Transverse colon (tissue), 4 donors: ENCODE measurements at regions not wholly inside any gene's neighbourhood (a gene's known extent, or its start where the extent isn't known, plus 50 kb on each side); places are given as distances from the start of the nearest gene placed in this dataset.

Source experiments
- DNase-seq: peaks from one replicate; pipeline ENCODE4 v3.0.0-alpha.2; 2019
- H3K27ac ChIP-seq, 4 donors: fragments of 200-600 bp; sonication (generic); 2 replicates each; pipeline ENCODE4 v1.5.1; 2016 to 2018; ENCODE audit warnings: inconsistent platforms in 4 of 4
- H3K27me3 ChIP-seq: fragments of 200-600 bp; sonication (generic); 2 replicates; pipeline ENCODE4 v1.5.1; 2017; ENCODE audit warnings: inconsistent platforms
- H3K36me3 ChIP-seq, 4 donors: fragments of 200-600 bp; sonication (generic); 2 replicates each; pipeline ENCODE4 v1.5.1; 2017 to 2019; ENCODE audit warnings: inconsistent platforms in 4 of 4
- H3K4me1 ChIP-seq, 4 donors: fragments of 200-600 bp; sonication (generic); 2 replicates each; pipeline ENCODE4 v1.5.1; 2017 to 2020; ENCODE audit warnings: inconsistent platforms in 4 of 4
- H3K4me3 ChIP-seq, 4 donors: fragments of 200-600 bp; sonication (generic); 1 replicate in 1 of 4; 2 replicates in 3 of 4; pipeline versions ENCODE4 v1.5.1 to v1.6.1; 2017 to 2019; ENCODE audit warnings: inconsistent platforms in 4 of 4
- H3K9me3 ChIP-seq, 2 donors: fragments of 200-600 bp; sonication (generic); 2 replicates each; pipeline ENCODE4 v1.5.1; 2017 to 2019; ENCODE audit warnings: inconsistent platforms in 2 of 2
- CTCF ChIP-seq, 5 experiments: fragments of 200-600 bp in 3 of 5; fragments of 450-650 bp in 2 of 5; sonication (generic) in 3 of 5; IDR thresholded peaks; 1 replicate in 2 of 5; 2 replicates in 3 of 5; pipeline ENCODE4 v1.5.1; 2016 to 2017; ENCODE audit warnings: antibody characterized with exemption in 5 of 5, inconsistent platforms in 3 of 5, mild to moderate bottlenecking in 2 of 5, moderate library complexity in 1 of 5
- EP300 ChIP-seq: sonication (generic); formaldehyde crosslinking; IDR thresholded peaks from one replicate; pipeline ENCODE4 v1.6.1; 2017; ENCODE audit warnings: antibody characterized with exemption, low read depth
- POLR2A ChIP-seq: fragments of 450-650 bp; IDR thresholded peaks from one replicate; pipeline ENCODE4 v1.6.1; 2016; ENCODE audit warnings: antibody characterized with exemption, mild to moderate bottlenecking, moderate library complexity
- POLR2AphosphoS5 ChIP-seq, 3 donors: sonication (generic); formaldehyde crosslinking; IDR thresholded peaks; one replicate each; pipeline ENCODE4 v1.6.1; 2016; ENCODE audit warnings: antibody characterized with exemption in 3 of 3
- WGBS, 2 donors: methylation state at CpG; one replicate each; pipeline ENCODE4 v1.1.5; 2018; ENCODE audit warnings: low coverage in 1 of 2; 5-methylcytosine and 5-hydroxymethylcytosine counted together
- in situ Hi-C, 4 donors: fragments of 200-750 bp; cut with MboI; loops; one replicate each; pipeline versions ENCODE4 v1.15.0 to v1.15.1; 2017; ENCODE audit warnings: low sequenced_read_pairs in 3 of 4, low pct_ligation_motif_present in 1 of 4, low pct_unique_long_range_greater_than_20kb in 1 of 4
- intact Hi-C: fragments of 100-400 bp; cut with DNase I; formaldehyde crosslinking; loops from one replicate; pipeline ENCODE4 v1.15.1; 2023; ENCODE audit warnings: low total_unique reads

GRCh38 chr5:98065261-98065909, 708.1 kb upstream of the RGMB start:
- Histone ChIP-seq H3K36me3 (no peaks in the 10 kb centered on the region), H3K9me3 (no peaks in the 10 kb centered on the region), H3K27ac (no peak overlapping the region), H3K4me3 (no peak overlapping the region), H3K4me1 (no peaks in the 10 kb centered on the region), H3K27me3 (no peaks in the 10 kb centered on the region)
- DNase-seq: no peak
- in situ Hi-C loops (no loop called here), intact Hi-C loops (no loop called here)
- WGBS, 2 donors: 67% methylated on average over 1 of the region's 1 CpG; no CpG with 5 or more reads in 1 of the 2 donors
- TF ChIP-seq POLR2A (no peak), POLR2AphosphoS5 (IDR thresholded peaks at IDR 0.05) (no peak), EP300 (no peak)

- no peak overlapping the region for H3K4me3 ChIP-seq
- H3K4me1 ChIP-seq: no peaks in the 10 kb centered on the region
- TF ChIP-seq POLR2AphosphoS5 (IDR thresholded peaks at IDR 0.05): no peak
- TF ChIP-seq CTCF (IDR thresholded peaks at IDR 0.05): no peak
- no peak for TF ChIP-seq EP300
- no peak for TF ChIP-seq POLR2A
- intact Hi-C loops (no loop called here), in situ Hi-C loops (no loop called here)
- no peak for DNase-seq
- H3K36me3 ChIP-seq: no peaks in the 10 kb centered on the region
- no peaks in the 10 kb centered on the region for H3K27me3 ChIP-seq
- no peaks in the 10 kb centered on the region for H3K9me3 ChIP-seq
- H3K27ac ChIP-seq: no peak overlapping the region
Observed at GRCh38 chr5:98066910-98067309, 706.6 kb upstream of the RGMB start.

GRCh38 chr5:98069876-98070512, 703.5 kb upstream of the RGMB start:
- no peak for TF ChIP-seq POLR2AphosphoS5 (IDR thresholded peaks at IDR 0.05)
- no peak for TF ChIP-seq CTCF (IDR thresholded peaks at IDR 0.05)
- no peak for TF ChIP-seq POLR2A
- no peak for TF ChIP-seq EP300
- H3K9me3 ChIP-seq: no peaks in the 10 kb centered on the region
- no peaks in the 10 kb centered on the region for H3K27me3 ChIP-seq
- H3K4me1 ChIP-seq: no peaks in the 10 kb centered on the region
- no peak overlapping the region for H3K4me3 ChIP-seq
- H3K27ac ChIP-seq: no peak overlapping the region
- intact Hi-C loops: no loop called here
- WGBS, 2 donors: 64 to 68% methylated on average over 1 of the region's 1 CpG
- DNase-seq: no peak
- in situ Hi-C loops: no loop called here
- no peaks in the 10 kb centered on the region for H3K36me3 ChIP-seq

- intact Hi-C loops (loop anchor here (1.0 kb wide), 1 partner anchor 14 kb away; no protein-coding TSS in a partner anchor), in situ Hi-C loops (no loop called here)
- 88 to 96% methylated on average over 3 of the region's 3 CpGs for WGBS, 2 donors
- no peaks in the 10 kb centered on the region for H3K4me1 ChIP-seq
- H3K27ac ChIP-seq: no peak overlapping the region
- H3K27me3 ChIP-seq: no peaks in the 10 kb centered on the region
- H3K9me3 ChIP-seq: no peaks in the 10 kb centered on the region
- H3K4me3 ChIP-seq: no peak overlapping the region
- TF ChIP-seq POLR2AphosphoS5 (IDR thresholded peaks at IDR 0.05): no peak
- no peak for TF ChIP-seq POLR2A
- TF ChIP-seq CTCF (IDR thresholded peaks at IDR 0.05): no peak
- TF ChIP-seq EP300: no peak
- no peaks in the 10 kb centered on the region for H3K36me3 ChIP-seq
- DNase-seq: no peak
Observed at GRCh38 chr5:98072921-98073320, 700.5 kb upstream of the RGMB start.
